SKM-1 treated with dmso at 0.1 percent for 144 hours (cell line): ENCODE measurements at regions not wholly inside any gene's neighbourhood (a gene's known extent, or its start where the extent isn't known, plus 50 kb on each side); places are given as distances from the start of the nearest gene placed in this dataset.

Source experiments
- DNase-seq: peaks from one replicate; lab custom pipeline; 2025; ENCODE audit not compliant: unreplicated experiment; lab: John Stamatoyannopoulos, UW

GRCh38 chr10:117946525-117947070 lies 100.1 kb downstream of the RAB11FIP2 start:
- DNase-seq = no peak

DNA sequence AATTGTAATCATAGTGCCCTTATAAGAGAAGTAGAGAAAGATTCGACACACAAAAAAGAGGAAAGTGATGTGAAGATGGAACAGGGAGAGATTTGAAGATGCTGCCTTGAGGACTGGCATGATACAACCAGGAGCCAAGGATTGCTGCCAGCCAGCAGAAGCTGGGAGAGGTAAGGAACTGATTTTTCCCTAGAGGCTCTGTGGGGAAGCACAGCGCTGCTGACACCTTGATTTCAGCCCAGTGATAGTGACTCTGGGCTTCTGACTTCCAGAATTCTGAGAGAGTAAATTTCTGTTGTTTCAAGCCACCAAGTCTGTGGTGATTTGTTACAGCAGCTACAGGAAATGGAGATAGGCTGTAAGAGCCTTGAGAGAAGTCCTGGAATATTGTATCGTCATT lies 98.2 kb downstream of the RAB11FIP2 start:
- DNase-seq = no peak

- no peak for DNase-seq
Measured at GRCh38 chr10:117950408-117950807, 96.3 kb downstream of the RAB11FIP2 start.
